ENCODE measurements at regions not wholly inside any gene's neighbourhood (a gene's known extent, or its start where the extent isn't known, plus 50 kb on each side); places are given as distances from the start of the nearest gene placed in this dataset.

DNA sequence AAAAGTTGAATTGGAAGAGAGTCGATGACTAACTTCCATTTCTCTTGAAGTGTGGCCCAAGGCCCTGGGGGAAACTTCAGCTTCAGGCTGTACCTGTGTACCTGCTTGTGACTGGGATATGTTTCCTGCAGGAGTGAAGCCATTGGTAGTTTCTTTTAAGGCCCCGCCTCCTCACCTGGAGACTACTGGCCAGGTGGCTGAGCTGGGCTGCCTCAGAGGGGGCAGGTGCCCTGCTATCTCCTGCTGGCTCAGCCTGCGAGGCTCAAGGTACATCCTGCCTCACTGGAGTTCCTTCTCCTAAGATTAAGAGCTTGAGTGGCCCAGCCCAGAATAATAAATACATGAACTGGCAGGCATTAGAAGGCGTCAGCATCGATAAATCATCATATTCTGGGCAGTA is 121.6 kb upstream of the ROPN1 start:
- TF ChIP-seq, protein P1, sequence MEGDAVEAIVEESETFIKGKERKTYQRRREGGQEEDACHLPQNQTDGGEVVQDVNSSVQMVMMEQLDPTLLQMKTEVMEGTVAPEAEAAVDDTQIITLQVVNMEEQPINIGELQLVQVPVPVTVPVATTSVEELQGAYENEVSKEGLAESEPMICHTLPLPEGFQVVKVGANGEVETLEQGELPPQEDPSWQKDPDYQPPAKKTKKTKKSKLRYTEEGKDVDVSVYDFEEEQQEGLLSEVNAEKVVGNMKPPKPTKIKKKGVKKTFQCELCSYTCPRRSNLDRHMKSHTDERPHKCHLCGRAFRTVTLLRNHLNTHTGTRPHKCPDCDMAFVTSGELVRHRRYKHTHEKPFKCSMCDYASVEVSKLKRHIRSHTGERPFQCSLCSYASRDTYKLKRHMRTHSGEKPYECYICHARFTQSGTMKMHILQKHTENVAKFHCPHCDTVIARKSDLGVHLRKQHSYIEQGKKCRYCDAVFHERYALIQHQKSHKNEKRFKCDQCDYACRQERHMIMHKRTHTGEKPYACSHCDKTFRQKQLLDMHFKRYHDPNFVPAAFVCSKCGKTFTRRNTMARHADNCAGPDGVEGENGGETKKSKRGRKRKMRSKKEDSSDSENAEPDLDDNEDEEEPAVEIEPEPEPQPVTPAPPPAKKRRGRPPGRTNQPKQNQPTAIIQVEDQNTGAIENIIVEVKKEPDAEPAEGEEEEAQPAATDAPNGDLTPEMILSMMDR (IDR thresholded peaks at IDR 0.05) = no peak
- no peak for TF ChIP-seq POLR2AphosphoS5 (IDR thresholded peaks at IDR 0.05)
